WI38 (cell line): ENCODE measurements at regions not wholly inside any gene's neighbourhood (a gene's known extent, or its start where the extent isn't known, plus 50 kb on each side); places are given as distances from the start of the nearest gene placed in this dataset.
"Not testable (repeated sequence)": the region's sequence is repeated elsewhere in the genome, so short reads cannot be mapped to it uniquely, and the experiment has no call there.

Experiments
- H3K4me3 ChIP-seq: 2 replicates; pipeline ENCODE4 v1.5.1; 2011; ENCODE audit warnings: low read depth, mild to moderate bottlenecking, control low read depth, low read length
- TF ChIP-seq, protein P1 (sequence below): IDR thresholded peaks from 2 replicates; pipeline ENCODE4 v1.5.1; 2012; ENCODE audit warnings: low read depth, mild to moderate bottlenecking, control low read depth, low read length

DNA sequence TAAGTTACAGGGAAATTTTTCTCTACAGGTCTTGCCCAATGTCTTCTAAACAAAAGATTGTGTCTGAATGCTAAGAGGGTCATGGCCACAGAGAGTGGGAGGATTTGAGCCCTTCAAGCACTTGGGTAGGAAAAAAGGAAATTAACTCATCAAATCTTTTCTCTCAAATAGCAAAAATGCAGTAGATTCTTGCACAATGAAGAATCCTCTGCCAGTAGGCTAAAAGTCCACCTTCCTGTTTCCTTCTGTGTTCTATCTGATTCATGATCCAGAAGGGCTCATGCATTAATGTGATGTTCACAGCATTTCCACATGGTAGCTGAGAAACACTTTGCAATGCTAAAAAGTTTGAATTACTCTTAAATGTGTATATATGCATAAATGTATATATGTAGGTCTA is 177.1 kb downstream of the CD47 start:
- TF ChIP-seq, protein P1, sequence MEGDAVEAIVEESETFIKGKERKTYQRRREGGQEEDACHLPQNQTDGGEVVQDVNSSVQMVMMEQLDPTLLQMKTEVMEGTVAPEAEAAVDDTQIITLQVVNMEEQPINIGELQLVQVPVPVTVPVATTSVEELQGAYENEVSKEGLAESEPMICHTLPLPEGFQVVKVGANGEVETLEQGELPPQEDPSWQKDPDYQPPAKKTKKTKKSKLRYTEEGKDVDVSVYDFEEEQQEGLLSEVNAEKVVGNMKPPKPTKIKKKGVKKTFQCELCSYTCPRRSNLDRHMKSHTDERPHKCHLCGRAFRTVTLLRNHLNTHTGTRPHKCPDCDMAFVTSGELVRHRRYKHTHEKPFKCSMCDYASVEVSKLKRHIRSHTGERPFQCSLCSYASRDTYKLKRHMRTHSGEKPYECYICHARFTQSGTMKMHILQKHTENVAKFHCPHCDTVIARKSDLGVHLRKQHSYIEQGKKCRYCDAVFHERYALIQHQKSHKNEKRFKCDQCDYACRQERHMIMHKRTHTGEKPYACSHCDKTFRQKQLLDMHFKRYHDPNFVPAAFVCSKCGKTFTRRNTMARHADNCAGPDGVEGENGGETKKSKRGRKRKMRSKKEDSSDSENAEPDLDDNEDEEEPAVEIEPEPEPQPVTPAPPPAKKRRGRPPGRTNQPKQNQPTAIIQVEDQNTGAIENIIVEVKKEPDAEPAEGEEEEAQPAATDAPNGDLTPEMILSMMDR, result no peak
- H3K4me3 ChIP-seq, result no peak overlapping the region

DNA sequence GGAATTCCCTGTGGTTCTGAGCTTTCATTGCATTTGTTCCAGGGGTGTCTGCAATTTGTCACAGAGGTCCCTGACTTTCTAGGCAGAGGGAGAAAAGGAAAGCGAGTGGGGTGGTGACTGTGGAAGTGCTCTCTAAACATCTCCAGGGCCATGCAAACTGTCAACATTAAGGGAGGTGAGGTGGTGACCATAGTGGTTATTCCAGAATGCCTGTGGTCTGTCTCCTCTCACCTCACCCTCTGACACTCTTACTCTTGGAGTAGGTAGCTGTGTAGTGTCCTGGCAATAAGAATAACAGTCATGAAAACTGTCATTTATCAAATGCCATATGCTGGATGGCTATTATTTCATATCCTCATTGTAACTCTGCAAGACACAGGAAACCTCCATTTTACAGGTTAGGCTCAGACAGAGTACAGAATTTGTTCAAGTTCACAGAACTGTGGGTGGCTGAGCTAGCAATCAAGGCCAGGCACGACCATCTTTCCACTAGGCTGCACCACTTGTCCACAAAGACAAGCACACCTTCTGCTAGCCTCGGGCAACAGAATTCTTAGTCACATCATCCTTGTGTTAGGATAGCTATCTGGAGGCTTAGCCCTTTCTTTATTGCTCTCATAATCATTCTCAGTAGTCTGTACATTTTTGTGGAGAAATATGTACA is 179.4 kb downstream of the CD47 start:
- no peak overlapping the region for H3K4me3 ChIP-seq
- TF ChIP-seq, protein P1, result no peak

DNA sequence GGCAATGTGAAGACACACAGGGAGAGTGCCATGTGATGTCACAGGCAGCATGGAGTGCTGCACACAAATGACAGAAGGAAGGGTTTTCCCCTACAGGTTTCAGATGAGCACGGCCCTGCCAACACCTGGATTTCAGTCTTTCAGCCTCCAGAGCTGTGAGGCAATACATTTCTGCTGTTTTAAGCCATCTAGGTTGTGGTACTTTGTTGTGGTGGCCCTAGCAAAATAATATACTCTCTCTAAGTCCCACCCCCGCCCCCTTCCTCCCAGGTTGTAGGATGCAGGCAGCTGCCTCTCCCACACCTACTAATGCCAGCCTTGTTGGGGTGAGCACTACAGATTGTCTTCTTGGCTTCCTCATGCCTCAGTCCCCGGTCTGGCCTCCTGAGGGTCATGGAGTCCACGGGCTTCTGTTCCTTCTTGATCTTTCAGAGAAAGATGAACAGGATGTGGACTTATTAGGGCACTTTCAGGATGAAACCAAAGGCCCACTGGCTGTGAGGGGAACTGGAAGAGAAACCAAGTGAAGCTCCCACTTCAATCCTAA is 180.0 kb downstream of the CD47 start:
- TF ChIP-seq, protein P1, result no peak
- H3K4me3 ChIP-seq, result no peak overlapping the region

DNA sequence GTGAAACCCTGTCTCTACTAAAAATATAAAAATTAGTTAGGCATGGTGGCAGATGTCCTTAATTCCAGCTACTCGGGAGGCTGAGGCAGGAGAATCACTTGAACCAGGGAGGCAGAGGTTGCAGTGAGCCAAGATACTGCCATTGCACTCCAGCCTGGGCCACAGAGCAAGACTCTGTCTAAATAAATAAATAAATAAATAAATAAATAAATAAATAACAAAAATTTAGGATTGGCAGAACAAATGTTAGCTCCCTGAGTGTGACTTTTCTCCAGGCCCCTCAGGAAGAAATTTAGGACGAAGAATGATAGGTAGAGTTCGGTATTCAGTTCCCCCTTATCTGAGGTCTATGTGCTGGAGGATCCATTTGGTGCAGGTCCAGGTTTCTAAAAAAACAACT is 181.2 kb downstream of the CD47 start:
- H3K4me3 ChIP-seq, result not testable (repeated sequence)

DNA sequence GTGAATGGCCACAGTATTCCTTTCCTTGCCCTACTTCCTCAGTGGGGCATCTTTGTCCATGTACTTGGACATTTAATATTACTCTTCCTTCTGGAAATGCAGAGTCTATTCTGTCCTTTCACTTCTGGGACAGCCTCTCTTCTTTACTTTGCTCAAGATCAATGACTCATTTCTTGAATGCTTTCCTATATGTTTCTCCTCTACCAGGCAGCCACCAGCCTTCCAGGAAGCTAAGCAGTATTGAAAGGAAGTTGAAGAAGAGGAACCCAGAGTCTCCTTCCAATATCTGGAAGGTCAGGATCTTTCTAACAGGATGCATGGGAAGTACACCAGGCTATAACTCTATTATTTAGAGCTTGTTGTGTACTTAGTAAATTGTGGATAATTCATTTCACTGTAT is 182.8 kb downstream of the CD47 start:
- TF ChIP-seq, protein P1, result no peak
- no peak overlapping the region for H3K4me3 ChIP-seq

DNA sequence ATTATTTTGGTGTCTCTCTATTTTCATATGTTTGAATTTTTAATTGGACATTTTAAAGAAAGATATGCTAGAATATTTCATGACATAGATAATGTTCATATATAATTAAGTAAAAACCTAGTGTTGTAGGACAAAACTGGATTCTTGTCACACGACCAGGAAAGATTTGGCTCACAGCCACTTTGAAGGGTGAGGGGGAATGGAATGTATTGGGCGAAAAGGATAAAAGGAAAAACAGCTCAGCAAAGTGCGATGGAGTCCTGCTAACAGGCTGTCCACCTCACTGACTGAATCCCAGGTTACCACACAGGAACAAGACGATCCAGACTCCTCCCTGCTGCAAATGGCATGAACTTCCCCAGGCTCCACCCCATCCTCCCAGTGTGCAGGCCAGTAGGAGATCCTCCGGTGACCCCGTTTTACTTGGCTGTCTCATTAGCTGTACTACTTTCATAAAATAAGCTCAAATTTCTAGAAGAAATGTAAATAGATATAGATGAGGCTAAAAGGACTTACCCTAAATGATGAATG is 186.2 kb downstream of the CD47 start:
- no peak overlapping the region for H3K4me3 ChIP-seq
- TF ChIP-seq, protein P1, result no peak

DNA sequence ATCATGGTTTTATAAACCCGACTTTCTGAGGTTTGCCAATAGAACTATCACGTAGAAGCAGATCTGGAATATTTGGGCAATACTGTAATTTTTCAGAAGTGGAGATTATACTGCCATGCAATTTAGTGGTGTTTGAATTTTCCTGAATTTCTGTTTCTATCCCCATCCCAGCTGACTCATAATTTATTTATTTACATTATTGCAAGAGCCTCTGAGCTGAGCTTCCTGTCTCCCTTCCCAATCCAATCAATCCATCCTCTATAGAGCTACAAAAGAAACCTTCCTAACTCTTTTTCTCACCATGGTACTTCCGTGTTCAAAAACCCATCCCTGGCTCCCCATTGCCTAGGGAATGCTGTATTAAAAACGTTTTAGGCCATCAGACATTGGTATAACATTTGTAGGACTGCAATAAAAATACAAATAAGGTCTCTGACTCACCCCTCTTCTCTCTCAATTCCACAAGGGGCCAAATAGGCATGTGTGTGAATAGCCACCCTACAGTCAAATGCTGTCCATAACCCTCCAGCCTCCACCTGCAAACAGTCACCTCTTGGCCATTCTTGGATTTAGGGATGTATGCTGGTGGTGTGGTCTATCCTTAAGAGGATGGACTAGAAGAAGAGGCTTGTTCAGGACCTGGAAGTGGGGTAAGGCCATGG is 190.7 kb downstream of the CD47 start:
- H3K4me3 ChIP-seq, result no peak overlapping the region
- TF ChIP-seq, protein P1, result no peak
